A549 (cell line): ENCODE measurements at regions not wholly inside any gene's neighbourhood (a gene's known extent, or its start where the extent isn't known, plus 50 kb on each side); places are given as distances from the start of the nearest gene placed in this dataset.

Experiments
- CTCF ChIP-seq: fragments of >200 bp; sonication (Bioruptor Twin); formaldehyde crosslinking; IDR thresholded peaks from 3 replicates; pipeline ENCODE4 v1.5.1; 2016
- ESRRA ChIP-seq: fragments of 150-350 bp; IDR thresholded peaks from 2 replicates; pipeline ENCODE4 v1.6.1; 2014; ENCODE audit warnings: mild to moderate bottlenecking, low read length, borderline replicate concordance
- KDM5A ChIP-seq: fragments of 200-600 bp; sonication (generic); IDR thresholded peaks from 2 replicates; pipeline ENCODE4 v1.6.1; 2016; ENCODE audit warnings: antibody characterized with exemption, mild to moderate bottlenecking
- RCOR1 ChIP-seq: fragments of 150-350 bp; IDR thresholded peaks from 2 replicates; pipeline ENCODE4 v1.6.1; 2014; ENCODE audit warnings: antibody characterized with exemption, low read length, low read depth
- USF2 ChIP-seq: fragments of 450-650 bp; IDR thresholded peaks from 2 replicates; pipeline ENCODE4 v1.6.1; 2014; ENCODE audit warnings: antibody characterized with exemption

GRCh38 chr5:161216877-161217276 lies 329.6 kb downstream of the GABRB2 start:
- TF ChIP-seq CTCF (no peak), RCOR1 (no peak), ESRRA (no peak), KDM5A (no peak), USF2 (no peak)
